Mesothelial cell of epicardium (in vitro differentiated cells): ENCODE measurements at regions not wholly inside any gene's neighbourhood (a gene's known extent, or its start where the extent isn't known, plus 50 kb on each side); places are given as distances from the start of the nearest gene placed in this dataset.

Source experiments
- DNase-seq, 2 experiments: peaks; one replicate each; pipeline ENCODE4 v3.0.0; 2021; ENCODE audit warnings: low spot score in 2 of 2; ENCODE audit not compliant: unreplicated experiment in 2 of 2
- H3K27ac Mint-ChIP-seq: 2 replicates; pipeline ENCODE4 v1.8.0; 2021; ENCODE audit warnings: mixed read lengths
- H3K27me3 Mint-ChIP-seq: 2 replicates; pipeline ENCODE4 v1.8.0; 2021; ENCODE audit warnings: low read depth, mixed read lengths
- H3K36me3 Mint-ChIP-seq: 2 replicates; pipeline ENCODE4 v1.8.0; 2021; ENCODE audit warnings: mixed read lengths
- H3K4me1 Mint-ChIP-seq: 2 replicates; pipeline ENCODE4 v1.8.0; 2021; ENCODE audit warnings: mixed read lengths
- H3K4me3 Mint-ChIP-seq: 2 replicates; pipeline ENCODE4 v1.8.0; 2021; ENCODE audit warnings: mild to moderate bottlenecking, moderate library complexity, mixed read lengths
- H3K9me3 Mint-ChIP-seq: 2 replicates; pipeline ENCODE4 v1.8.0; 2021; ENCODE audit warnings: mixed read lengths
- TF ChIP-seq, protein P1 (sequence below): fragments of 200-600 bp; sonication (generic); IDR thresholded peaks from one replicate; pipeline ENCODE4 v1.5.0; 2021; ENCODE audit warnings: antibody characterized with exemption; ENCODE audit not compliant: unreplicated experiment

DNA sequence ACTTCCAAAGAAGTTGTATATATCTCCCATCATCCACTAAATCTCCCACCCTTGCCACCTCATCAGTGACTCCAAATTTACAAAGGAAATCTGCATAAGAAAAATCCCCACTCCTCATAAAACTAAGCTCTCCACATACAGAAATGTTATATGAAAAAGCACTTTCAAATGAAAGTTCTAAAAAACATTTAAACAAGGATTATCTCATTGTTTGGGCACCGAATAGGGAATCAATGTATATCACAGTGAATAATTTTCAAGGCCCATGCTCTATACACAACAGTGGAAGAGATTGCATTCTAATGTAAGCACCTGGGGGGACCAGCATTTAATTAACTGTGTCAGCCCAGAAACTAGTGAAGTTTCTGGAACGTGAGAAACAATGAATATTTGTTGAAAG is 70.1 kb downstream of the OSR1 start:
- H3K27me3 Mint-ChIP-seq, result no peaks in the 10 kb centered on the region
- no peaks in the 10 kb centered on the region for H3K4me1 Mint-ChIP-seq
- H3K36me3 Mint-ChIP-seq, result no peaks in the 10 kb centered on the region
- H3K4me3 Mint-ChIP-seq, result no peak overlapping the region
- no peak overlapping the region for H3K27ac Mint-ChIP-seq
- TF ChIP-seq, protein P1, sequence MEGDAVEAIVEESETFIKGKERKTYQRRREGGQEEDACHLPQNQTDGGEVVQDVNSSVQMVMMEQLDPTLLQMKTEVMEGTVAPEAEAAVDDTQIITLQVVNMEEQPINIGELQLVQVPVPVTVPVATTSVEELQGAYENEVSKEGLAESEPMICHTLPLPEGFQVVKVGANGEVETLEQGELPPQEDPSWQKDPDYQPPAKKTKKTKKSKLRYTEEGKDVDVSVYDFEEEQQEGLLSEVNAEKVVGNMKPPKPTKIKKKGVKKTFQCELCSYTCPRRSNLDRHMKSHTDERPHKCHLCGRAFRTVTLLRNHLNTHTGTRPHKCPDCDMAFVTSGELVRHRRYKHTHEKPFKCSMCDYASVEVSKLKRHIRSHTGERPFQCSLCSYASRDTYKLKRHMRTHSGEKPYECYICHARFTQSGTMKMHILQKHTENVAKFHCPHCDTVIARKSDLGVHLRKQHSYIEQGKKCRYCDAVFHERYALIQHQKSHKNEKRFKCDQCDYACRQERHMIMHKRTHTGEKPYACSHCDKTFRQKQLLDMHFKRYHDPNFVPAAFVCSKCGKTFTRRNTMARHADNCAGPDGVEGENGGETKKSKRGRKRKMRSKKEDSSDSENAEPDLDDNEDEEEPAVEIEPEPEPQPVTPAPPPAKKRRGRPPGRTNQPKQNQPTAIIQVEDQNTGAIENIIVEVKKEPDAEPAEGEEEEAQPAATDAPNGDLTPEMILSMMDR, result no peak
- peaks cover 9% of the 10 kb centered on the region for H3K9me3 Mint-ChIP-seq
- DNase-seq, result no peak

DNA sequence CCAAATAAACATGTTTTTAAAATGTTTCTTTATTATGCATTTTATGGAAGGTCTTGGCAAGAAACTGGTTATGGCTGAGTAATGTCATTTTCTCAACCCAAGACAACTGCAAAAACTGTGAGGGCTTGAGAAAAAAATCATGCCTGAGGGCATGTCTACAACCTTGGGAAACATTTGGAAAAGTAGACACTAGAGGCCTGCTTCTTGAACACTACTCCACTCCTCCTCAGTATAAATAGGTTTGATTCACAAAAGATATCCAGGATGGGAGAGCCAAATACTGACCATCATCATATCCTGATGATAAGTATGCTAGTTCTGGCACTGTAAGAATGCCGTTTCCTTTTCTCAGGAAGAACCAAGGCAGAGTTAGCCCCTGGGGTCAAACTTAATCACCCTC is 71.1 kb downstream of the OSR1 start:
- TF ChIP-seq, protein P1, result no peak
- no peak overlapping the region for H3K27ac Mint-ChIP-seq
- H3K27me3 Mint-ChIP-seq, result no peaks in the 10 kb centered on the region
- no peaks in the 10 kb centered on the region for H3K4me1 Mint-ChIP-seq
- no peak overlapping the region for H3K4me3 Mint-ChIP-seq
- DNase-seq, result no peak
- H3K9me3 Mint-ChIP-seq, result peaks cover 9% of the 10 kb centered on the region
- H3K36me3 Mint-ChIP-seq, result no peaks in the 10 kb centered on the region

DNA sequence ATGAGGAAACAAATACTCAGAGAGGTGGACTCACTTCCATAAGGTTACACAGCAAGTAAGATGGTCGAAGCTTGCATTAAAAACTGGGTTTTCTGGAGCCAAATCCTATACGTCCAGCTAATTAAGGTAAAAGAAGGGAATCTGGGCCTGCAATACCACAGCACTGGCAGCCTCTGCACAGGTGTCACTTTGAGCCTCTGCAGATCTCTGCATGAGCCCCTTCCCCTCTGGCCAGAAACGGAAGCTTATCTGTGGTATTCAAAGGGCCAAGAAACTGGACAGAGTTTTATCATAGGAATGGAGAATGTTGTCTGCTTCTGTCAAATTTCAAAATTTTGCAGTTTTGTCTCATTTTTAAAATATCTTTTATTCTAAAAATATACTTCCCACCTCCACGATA is 76.1 kb downstream of the OSR1 start:
- no peaks in the 10 kb centered on the region for H3K27me3 Mint-ChIP-seq
- H3K36me3 Mint-ChIP-seq, result no peaks in the 10 kb centered on the region
- H3K4me3 Mint-ChIP-seq, result no peak overlapping the region
- H3K9me3 Mint-ChIP-seq, result peaks cover 31% of the 10 kb centered on the region
- no peak overlapping the region for H3K27ac Mint-ChIP-seq
- no peak for DNase-seq
- TF ChIP-seq, protein P1, result no peak
- no peaks in the 10 kb centered on the region for H3K4me1 Mint-ChIP-seq

DNA sequence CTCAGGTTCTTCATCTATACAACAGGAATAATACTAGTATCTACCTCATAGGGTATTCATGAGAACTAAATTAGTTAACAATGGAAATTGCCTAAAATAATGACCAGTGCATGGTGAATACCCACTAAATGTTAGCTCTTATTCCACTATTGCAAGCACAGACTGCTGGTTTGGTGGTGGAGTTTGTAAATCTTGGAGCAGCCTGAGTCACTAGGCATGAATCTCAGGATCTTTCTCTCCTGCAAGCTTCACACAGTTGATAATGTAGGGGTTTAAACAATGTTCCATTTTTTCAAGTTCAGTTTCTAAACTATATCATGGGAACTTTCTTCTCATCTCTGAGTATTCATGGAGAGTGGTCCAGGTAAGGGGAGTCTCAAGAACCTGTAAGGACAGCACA is 84.0 kb downstream of the OSR1 start:
- no peak overlapping the region for H3K27ac Mint-ChIP-seq

DNA sequence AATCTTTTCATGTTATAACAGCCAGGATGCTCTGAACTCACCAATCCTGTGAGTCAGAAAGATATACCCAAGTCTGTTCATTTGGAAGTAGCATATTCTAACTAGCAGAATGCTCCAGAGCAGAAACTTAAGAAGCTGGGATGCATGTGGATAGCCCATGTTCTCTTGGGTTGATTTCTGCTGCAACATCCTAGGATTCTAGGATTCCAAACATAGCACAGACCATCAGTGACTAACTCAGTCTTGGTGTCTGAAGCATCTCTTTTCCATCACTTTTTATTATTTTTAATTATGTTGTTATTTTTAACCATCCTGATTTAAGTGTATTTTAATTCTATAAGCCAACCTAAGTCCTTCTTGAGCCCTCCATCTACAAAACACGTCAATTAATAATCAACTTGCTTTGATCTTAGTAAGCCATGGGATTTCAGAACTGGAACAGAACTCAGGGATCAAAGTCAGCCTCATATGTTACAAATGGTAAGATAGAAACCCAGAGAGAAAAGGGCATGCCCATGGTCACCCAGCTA is 85.4 kb downstream of the OSR1 start:
- no peak for DNase-seq
- H3K36me3 Mint-ChIP-seq, result no peaks in the 10 kb centered on the region
- TF ChIP-seq, protein P1, result no peak
- no peak overlapping the region for H3K27ac Mint-ChIP-seq
- H3K9me3 Mint-ChIP-seq, result peaks cover 4% of the 10 kb centered on the region
- H3K4me3 Mint-ChIP-seq, result no peak overlapping the region
- peaks cover 2% of the 10 kb centered on the region for H3K4me1 Mint-ChIP-seq
- peaks cover 8% of the 10 kb centered on the region for H3K27me3 Mint-ChIP-seq

More for the DNA sequence above, 84.0 kb downstream of the OSR1 start:
- H3K36me3 Mint-ChIP-seq, result no peaks in the 10 kb centered on the region
- peaks cover 8% of the 10 kb centered on the region for H3K27me3 Mint-ChIP-seq
- H3K9me3 Mint-ChIP-seq, result peaks cover 11% of the 10 kb centered on the region
- no peak overlapping the region for H3K4me3 Mint-ChIP-seq
- H3K4me1 Mint-ChIP-seq, result peaks cover 2% of the 10 kb centered on the region
- TF ChIP-seq, protein P1, result no peak
- no peak for DNase-seq

DNA sequence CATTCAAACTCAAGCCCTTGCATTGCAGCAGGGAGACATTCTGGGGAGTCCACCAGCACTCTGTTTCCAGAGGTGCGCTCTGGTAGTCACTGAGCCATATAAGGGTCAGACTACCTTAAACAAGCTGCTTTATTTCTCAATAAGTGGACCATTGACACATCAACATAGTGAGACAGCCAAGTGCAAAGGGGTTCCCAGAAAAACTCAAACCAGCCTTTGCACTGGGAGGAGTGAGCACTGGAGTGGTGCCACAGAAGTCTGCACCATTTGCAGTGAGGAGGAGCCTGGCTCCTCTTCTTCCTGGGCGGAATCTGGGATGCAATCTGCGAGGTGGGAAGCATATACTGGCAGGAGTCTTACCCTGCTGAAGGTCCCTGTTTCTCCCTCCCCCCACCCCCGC is 86.4 kb downstream of the OSR1 start:
- H3K4me1 Mint-ChIP-seq, result peaks cover 2% of the 10 kb centered on the region
- H3K4me3 Mint-ChIP-seq, result no peak overlapping the region
- H3K27me3 Mint-ChIP-seq, result peaks cover 8% of the 10 kb centered on the region
- H3K9me3 Mint-ChIP-seq, result peaks cover 4% of the 10 kb centered on the region
- H3K27ac Mint-ChIP-seq, result no peak overlapping the region
- no peak for DNase-seq
- H3K36me3 Mint-ChIP-seq, result no peaks in the 10 kb centered on the region
- TF ChIP-seq, protein P1, result no peak
